PFSK-1 (cell line): ENCODE measurements at regions not wholly inside any gene's neighbourhood (a gene's known extent, or its start where the extent isn't known, plus 50 kb on each side); places are given as distances from the start of the nearest gene placed in this dataset.

ENCODE experiments used
- FOXP2 ChIP-seq: optimal IDR thresholded peaks from 2 replicates; pipeline ENCODE3; 2011; ENCODE audit warnings: borderline replicate concordance, control low read depth, inconsistent platforms; ENCODE audit not compliant: insufficient read depth; ENCODE audit errors: extremely low read length, extremely low read depth
- POLR2AphosphoS5 ChIP-seq: IDR thresholded peaks from 2 replicates; pipeline ENCODE4 v1.6.1; 2012; ENCODE audit warnings: low read depth, mild to moderate bottlenecking, control low read depth, low read length, moderate library complexity
- REST ChIP-seq, 2 experiments: IDR thresholded peaks; 2 replicates each; pipeline versions ENCODE4 v1.6.1 to v1.8.0; 2011 to 2012; ENCODE audit warnings: low read depth in 2 of 2, low read length in 2 of 2, control low read depth in 1 of 2, inconsistent platforms in 1 of 2, mild to moderate bottlenecking in 1 of 2, moderate library complexity in 1 of 2; ENCODE audit not compliant: insufficient read depth in 1 of 2
- SIN3A ChIP-seq: IDR thresholded peaks from 2 replicates; pipeline ENCODE4 v1.6.1; 2012; ENCODE audit warnings: mild to moderate bottlenecking, low read length, moderate library complexity, borderline replicate concordance; ENCODE audit not compliant: insufficient read depth
- TAF1 ChIP-seq: IDR thresholded peaks from 2 replicates; pipeline ENCODE4 v1.6.1; 2012; ENCODE audit warnings: low read length, control low read depth, borderline replicate concordance; ENCODE audit not compliant: insufficient read depth

GRCh38 chr16:9422762-9423513 is 331.5 kb downstream of the HAPSTR1 start:
- TF ChIP-seq REST (IDR thresholded peaks at IDR 0.05; ENCODE audit: insufficient read depth in 1 of 2, low read depth in 2 of 2, low read length in 2 of 2), result no peak
- no peak for TF ChIP-seq TAF1
- no peak for TF ChIP-seq POLR2AphosphoS5
- no peak for TF ChIP-seq SIN3A
- TF ChIP-seq FOXP2, result no peak
